Hepatocyte (in vitro differentiated cells): ENCODE measurements at regions not wholly inside any gene's neighbourhood (a gene's known extent, or its start where the extent isn't known, plus 50 kb on each side); places are given as distances from the start of the nearest gene placed in this dataset.

Source experiments
- DNase-seq: peaks from one replicate; pipeline ENCODE4 v3.0.0-alpha.2; 2016; ENCODE audit warnings: low spot score
- H2AFZ ChIP-seq: fragments of 200-600 bp; sonication (generic); 2 replicates; pipeline ENCODE4 v1.6.0; 2016; ENCODE audit warnings: antibody characterized with exemption, mild to moderate bottlenecking
- H3K27ac ChIP-seq: fragments of 200-600 bp; sonication (generic); 2 replicates; pipeline ENCODE4 v1.5.1; 2016; ENCODE audit warnings: mild to moderate bottlenecking
- H3K27me3 ChIP-seq: fragments of 200-600 bp; sonication (generic); 2 replicates; pipeline ENCODE4 v1.6.1; 2016
- H3K36me3 ChIP-seq: fragments of 200-600 bp; sonication (generic); replicated peaks from 2 replicates; pipeline ENCODE4 v1.5.1; 2016; ENCODE audit warnings: low read depth; ENCODE audit not compliant: insufficient read depth
- H3K4me1 ChIP-seq: fragments of 200-600 bp; sonication (generic); 2 replicates; pipeline ENCODE4 v1.5.1; 2016; ENCODE audit warnings: mild to moderate bottlenecking, moderate library complexity; ENCODE audit not compliant: insufficient read depth
- H3K4me2 ChIP-seq: fragments of 200-600 bp; sonication (generic); 2 replicates; pipeline ENCODE4 v1.6.0; 2016
- H3K4me3 ChIP-seq: fragments of 200-600 bp; sonication (generic); 2 replicates; pipeline ENCODE4 v1.5.1; 2016; ENCODE audit warnings: mild to moderate bottlenecking
- H3K79me2 ChIP-seq: fragments of 200-600 bp; sonication (generic); 2 replicates; pipeline ENCODE4 v1.6.0; 2017; ENCODE audit warnings: mild to moderate bottlenecking
- H3K9me2 ChIP-seq: fragments of 200-600 bp; sonication (generic); replicated peaks from 2 replicates; pipeline ENCODE4 v1.6.0; 2017; ENCODE audit warnings: mild to moderate bottlenecking; ENCODE audit not compliant: insufficient read depth
- H3K9me3 ChIP-seq: fragments of 200-600 bp; sonication (generic); 2 replicates; pipeline ENCODE4 v1.5.1; 2016; ENCODE audit warnings: low read depth, mild to moderate bottlenecking
- H4K20me1 ChIP-seq: fragments of 200-600 bp; sonication (generic); 2 replicates; pipeline ENCODE4 v1.6.0; 2016; ENCODE audit warnings: mild to moderate bottlenecking; ENCODE audit not compliant: insufficient read depth, poor library complexity, severe bottlenecking
- EZH2 ChIP-seq: fragments of 200-600 bp; sonication (generic); IDR thresholded peaks from 2 replicates; pipeline ENCODE4 v1.6.1; 2016; ENCODE audit warnings: antibody characterized with exemption, mild to moderate bottlenecking, borderline replicate concordance
- EZH2phosphoT487 ChIP-seq: fragments of 200-600 bp; sonication (generic); IDR thresholded peaks from one replicate; pipeline ENCODE4 v1.6.1; 2018; ENCODE audit warnings: antibody characterized with exemption, mild to moderate bottlenecking, low read depth, moderate library complexity; ENCODE audit not compliant: unreplicated experiment, severe bottlenecking
- WGBS: methylation state at CpG from one replicate; pipeline ENCODE4 v1.1.6; 2016; ENCODE audit warnings: low lambda C conversion rate; ENCODE audit errors: missing lambda C conversion rate; 5-methylcytosine and 5-hydroxymethylcytosine counted together
- TF ChIP-seq, protein P1 (sequence below): fragments of 200-600 bp; sonication (generic); IDR thresholded peaks from 2 replicates; pipeline ENCODE4 v1.5.1; 2016; ENCODE audit warnings: antibody characterized with exemption, mild to moderate bottlenecking; ENCODE audit not compliant: poor library complexity

- no peak overlapping the region for H3K4me3 ChIP-seq
- no peaks in the 10 kb centered on the region for H4K20me1 ChIP-seq
- H3K36me3 ChIP-seq = no peaks in the 10 kb centered on the region
- TF ChIP-seq EZH2phosphoT487 (no peak), EZH2 (no peak)
- TF ChIP-seq, protein P1, sequence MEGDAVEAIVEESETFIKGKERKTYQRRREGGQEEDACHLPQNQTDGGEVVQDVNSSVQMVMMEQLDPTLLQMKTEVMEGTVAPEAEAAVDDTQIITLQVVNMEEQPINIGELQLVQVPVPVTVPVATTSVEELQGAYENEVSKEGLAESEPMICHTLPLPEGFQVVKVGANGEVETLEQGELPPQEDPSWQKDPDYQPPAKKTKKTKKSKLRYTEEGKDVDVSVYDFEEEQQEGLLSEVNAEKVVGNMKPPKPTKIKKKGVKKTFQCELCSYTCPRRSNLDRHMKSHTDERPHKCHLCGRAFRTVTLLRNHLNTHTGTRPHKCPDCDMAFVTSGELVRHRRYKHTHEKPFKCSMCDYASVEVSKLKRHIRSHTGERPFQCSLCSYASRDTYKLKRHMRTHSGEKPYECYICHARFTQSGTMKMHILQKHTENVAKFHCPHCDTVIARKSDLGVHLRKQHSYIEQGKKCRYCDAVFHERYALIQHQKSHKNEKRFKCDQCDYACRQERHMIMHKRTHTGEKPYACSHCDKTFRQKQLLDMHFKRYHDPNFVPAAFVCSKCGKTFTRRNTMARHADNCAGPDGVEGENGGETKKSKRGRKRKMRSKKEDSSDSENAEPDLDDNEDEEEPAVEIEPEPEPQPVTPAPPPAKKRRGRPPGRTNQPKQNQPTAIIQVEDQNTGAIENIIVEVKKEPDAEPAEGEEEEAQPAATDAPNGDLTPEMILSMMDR = no peak
- no peaks in the 10 kb centered on the region for H3K4me1 ChIP-seq
- no peak overlapping the region for H3K27ac ChIP-seq
- 81% methylated on average over 3 of the region's 3 CpGs for WGBS
- H3K79me2 ChIP-seq = no peaks in the 10 kb centered on the region
- no peak overlapping the region for H3K4me2 ChIP-seq
- no peaks in the 10 kb centered on the region for H3K27me3 ChIP-seq
- no peaks in the 10 kb centered on the region for H3K9me2 ChIP-seq
- no peak for DNase-seq
- H2AFZ ChIP-seq = no peak overlapping the region
- no peaks in the 10 kb centered on the region for H3K9me3 ChIP-seq
Observed at GRCh38 chr16:80347900-80348299, 192.9 kb upstream of the DYNLRB2 start.

- Histone ChIP-seq H3K27me3 (no peaks in the 10 kb centered on the region), H3K4me2 (no peak overlapping the region), H3K36me3 (no peaks in the 10 kb centered on the region), H3K9me3 (no peaks in the 10 kb centered on the region), H3K27ac (no peak overlapping the region), H3K79me2 (no peaks in the 10 kb centered on the region), H3K9me2 (no peaks in the 10 kb centered on the region), H4K20me1 (no peaks in the 10 kb centered on the region), H3K4me3 (no peak overlapping the region), H3K4me1 (no peaks in the 10 kb centered on the region), H2AFZ (no peak overlapping the region)
- DNase-seq = no peak
- 94% methylated on average over 3 of the region's 3 CpGs for WGBS
- TF ChIP-seq EZH2 = no peak
- no peak for TF ChIP-seq EZH2phosphoT487
- TF ChIP-seq, protein P1 = no peak
Observed at GRCh38 chr16:80347002-80347401, 193.8 kb upstream of the DYNLRB2 start.

GRCh38 chr16:80346111-80346632 is 194.6 kb upstream of the DYNLRB2 start:
- TF ChIP-seq EZH2 (no peak), EZH2phosphoT487 (no peak)
- TF ChIP-seq, protein P1 = no peak
- no peak for DNase-seq
- H3K4me2 ChIP-seq = no peak overlapping the region
- 76% methylated on average over 6 of the region's 6 CpGs for WGBS
- no peaks in the 10 kb centered on the region for H3K4me1 ChIP-seq
- H3K79me2 ChIP-seq = no peaks in the 10 kb centered on the region
- H3K27ac ChIP-seq = no peak overlapping the region
- H3K9me3 ChIP-seq = no peaks in the 10 kb centered on the region
- H4K20me1 ChIP-seq = no peaks in the 10 kb centered on the region
- H2AFZ ChIP-seq = no peak overlapping the region
- H3K9me2 ChIP-seq = no peaks in the 10 kb centered on the region
- no peaks in the 10 kb centered on the region for H3K27me3 ChIP-seq
- H3K4me3 ChIP-seq = no peak overlapping the region
- no peaks in the 10 kb centered on the region for H3K36me3 ChIP-seq

- WGBS = 82% methylated on average over 3 of the region's 3 CpGs
- Histone ChIP-seq H2AFZ (no peak overlapping the region), H3K4me2 (no peak overlapping the region), H3K9me3 (no peaks in the 10 kb centered on the region), H4K20me1 (no peaks in the 10 kb centered on the region), H3K4me3 (no peak overlapping the region), H3K79me2 (no peaks in the 10 kb centered on the region), H3K27ac (no peak overlapping the region), H3K9me2 (no peaks in the 10 kb centered on the region), H3K27me3 (no peaks in the 10 kb centered on the region), H3K36me3 (no peaks in the 10 kb centered on the region), H3K4me1 (no peaks in the 10 kb centered on the region)
- TF ChIP-seq EZH2phosphoT487 = no peak
- TF ChIP-seq, protein P1 = no peak
- TF ChIP-seq EZH2 = no peak
- DNase-seq = no peak
Observed at GRCh38 chr16:80345701-80346100, 195.1 kb upstream of the DYNLRB2 start.
